ENCODE measurements at regions not wholly inside any gene's neighbourhood (a gene's known extent, or its start where the extent isn't known, plus 50 kb on each side); places are given as distances from the start of the nearest gene placed in this dataset.

GRCh38 chr10:125281091-125281490 is 120.7 kb upstream of the CTBP2 start:
- no peak for TF ChIP-seq CTCF (conservative IDR thresholded peaks at IDR 0.05; ENCODE audit: low read depth, low read length)
- no peak overlapping the region for H3K4me3 ChIP-seq (ENCODE audit: low read length)
- no peak for DNase-seq (ENCODE audit: low read depth)

GRCh38 chr10:125276133-125276532 is 115.8 kb upstream of the CTBP2 start:
- no peak overlapping the region for H3K4me3 ChIP-seq (ENCODE audit: low read length)
- DNase-seq (ENCODE audit: low read depth), result no peak
- TF ChIP-seq CTCF (conservative IDR thresholded peaks at IDR 0.05; ENCODE audit: low read depth, low read length), result no peak

GRCh38 chr10:125274961-125275360 is 114.6 kb upstream of the CTBP2 start:
- no peak overlapping the region for H3K4me3 ChIP-seq (ENCODE audit: low read length)
- TF ChIP-seq CTCF (conservative IDR thresholded peaks at IDR 0.05; ENCODE audit: low read depth, low read length), result no peak
- no peak for DNase-seq (ENCODE audit: low read depth)

- DNase-seq (ENCODE audit: low read depth), result no peak
- no peak for TF ChIP-seq CTCF (conservative IDR thresholded peaks at IDR 0.05; ENCODE audit: low read depth, low read length)
- no peak overlapping the region for H3K4me3 ChIP-seq (ENCODE audit: low read length)
Observed at GRCh38 chr10:125273023-125273422, 112.7 kb upstream of the CTBP2 start.

- TF ChIP-seq CTCF (conservative IDR thresholded peaks at IDR 0.05; ENCODE audit: low read depth, low read length), result no peak
- no peak overlapping the region for H3K4me3 ChIP-seq (ENCODE audit: low read length)
- no peak for DNase-seq (ENCODE audit: low read depth)
Observed at GRCh38 chr10:125269716-125270115, 109.4 kb upstream of the CTBP2 start.

- TF ChIP-seq CTCF (conservative IDR thresholded peaks at IDR 0.05; ENCODE audit: low read depth, low read length), result no peak
- DNase-seq (ENCODE audit: low read depth), result no peak
- no peak overlapping the region for H3K4me3 ChIP-seq (ENCODE audit: low read length)
Observed at GRCh38 chr10:125266966-125267365, 106.6 kb upstream of the CTBP2 start.

- no peak for DNase-seq (ENCODE audit: low read depth)
- no peak for TF ChIP-seq CTCF (conservative IDR thresholded peaks at IDR 0.05; ENCODE audit: low read depth, low read length)
- no peak overlapping the region for H3K4me3 ChIP-seq (ENCODE audit: low read length)
Observed at GRCh38 chr10:125266541-125266940, 106.2 kb upstream of the CTBP2 start.
